ENCODE measurements at regions not wholly inside any gene's neighbourhood (a gene's known extent, or its start where the extent isn't known, plus 50 kb on each side); places are given as distances from the start of the nearest gene placed in this dataset.

DNA sequence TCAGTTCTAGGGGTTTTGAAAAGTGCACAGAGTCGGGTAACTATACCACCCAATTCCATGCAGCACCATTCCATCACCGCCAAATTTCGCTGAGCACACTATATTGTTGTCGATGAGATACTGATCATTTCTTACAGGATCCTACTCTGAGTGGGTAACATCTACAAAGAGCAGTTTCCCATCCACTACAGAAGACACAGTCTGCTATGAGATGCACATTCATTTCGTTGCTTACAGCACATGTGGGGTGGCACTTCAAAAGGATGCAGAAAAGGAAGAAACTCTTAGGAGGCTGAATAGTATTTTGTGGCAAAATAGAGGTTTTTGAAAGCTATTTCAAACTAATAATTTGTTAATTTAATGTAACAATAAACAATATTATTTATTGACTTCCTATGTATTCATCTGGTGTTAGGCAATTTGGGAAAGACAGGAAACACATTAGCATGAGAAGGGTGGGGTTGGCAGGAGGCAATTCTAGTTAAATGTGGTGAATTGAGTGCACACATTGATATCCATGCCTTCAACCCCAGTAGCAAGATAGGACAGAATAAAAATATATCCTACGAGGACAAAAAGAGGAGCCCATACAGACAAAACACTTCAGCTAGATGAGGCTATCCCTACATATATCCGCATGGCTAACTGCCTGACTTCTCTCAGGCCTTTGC is 186.8 kb upstream of the PARP11 start:
- H3K27ac ChIP-seq (ENCODE audit: low read depth, low read length): no peak overlapping the region
- H3K4me3 ChIP-seq (ENCODE audit: low read length): no peak overlapping the region
- no peak overlapping the region for H3K9ac ChIP-seq (ENCODE audit: low read length)
- no peaks in the 10 kb centered on the region for H3K27me3 ChIP-seq (ENCODE audit: control insufficient read depth, insufficient read depth, low read length)
- no peaks in the 10 kb centered on the region for H3K36me3 ChIP-seq (ENCODE audit: control insufficient read depth, insufficient read depth, low read length)
- no peaks in the 10 kb centered on the region for H3K4me1 ChIP-seq (ENCODE audit: control insufficient read depth, insufficient read depth, low read length)

DNA sequence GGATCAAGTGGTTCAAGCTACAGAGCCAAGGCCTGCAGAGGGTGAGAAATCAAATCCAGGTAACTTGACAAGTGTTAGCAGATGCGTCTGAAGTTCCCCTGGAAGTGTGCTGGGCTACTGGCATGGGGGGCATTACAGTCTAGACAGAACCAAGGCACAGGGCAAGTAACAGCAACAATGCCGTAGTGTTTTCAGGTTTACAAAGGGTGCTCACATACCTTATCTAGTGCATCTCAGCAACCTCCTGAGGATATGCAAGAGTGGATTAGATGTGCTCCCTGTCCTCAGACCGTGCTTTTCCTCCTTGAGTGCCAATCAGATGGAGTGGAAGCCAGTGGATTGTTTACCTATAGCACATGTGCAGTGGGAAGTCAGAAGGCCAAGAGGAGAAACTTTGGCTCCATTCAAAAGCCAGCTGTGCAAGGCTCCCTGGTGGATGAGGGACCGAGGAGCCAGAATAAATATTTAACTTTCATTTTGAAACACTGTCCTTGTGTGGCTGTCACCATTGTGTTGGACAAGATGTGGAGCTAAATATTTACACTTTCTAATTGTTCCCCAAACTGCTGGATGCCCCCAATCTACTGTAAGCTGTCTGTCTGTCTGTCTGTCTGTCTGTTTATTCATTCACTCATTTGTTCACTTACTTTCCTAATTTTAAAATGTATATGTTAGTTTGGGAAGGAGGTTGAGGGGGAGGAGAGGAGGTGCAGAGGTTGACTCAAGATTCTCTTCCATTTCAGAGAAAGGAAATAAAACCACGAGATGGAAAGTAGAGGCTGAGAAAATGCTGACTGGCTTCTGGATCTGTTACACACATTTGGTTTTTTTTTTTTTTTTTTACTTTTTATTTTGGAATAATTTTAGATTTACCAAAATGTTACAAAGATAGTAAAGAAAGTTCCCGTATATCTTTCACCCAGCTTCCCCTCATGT is 184.0 kb upstream of the PARP11 start:
- H3K36me3 ChIP-seq (ENCODE audit: control insufficient read depth, insufficient read depth, low read length): no peaks in the 10 kb centered on the region
- H3K4me1 ChIP-seq (ENCODE audit: control insufficient read depth, insufficient read depth, low read length): no peaks in the 10 kb centered on the region
- H3K9ac ChIP-seq (ENCODE audit: low read length): no peak overlapping the region
- no peak overlapping the region for H3K4me3 ChIP-seq (ENCODE audit: low read length)
- H3K27me3 ChIP-seq (ENCODE audit: control insufficient read depth, insufficient read depth, low read length): no peaks in the 10 kb centered on the region
- H3K27ac ChIP-seq (ENCODE audit: low read depth, low read length): no peak overlapping the region

DNA sequence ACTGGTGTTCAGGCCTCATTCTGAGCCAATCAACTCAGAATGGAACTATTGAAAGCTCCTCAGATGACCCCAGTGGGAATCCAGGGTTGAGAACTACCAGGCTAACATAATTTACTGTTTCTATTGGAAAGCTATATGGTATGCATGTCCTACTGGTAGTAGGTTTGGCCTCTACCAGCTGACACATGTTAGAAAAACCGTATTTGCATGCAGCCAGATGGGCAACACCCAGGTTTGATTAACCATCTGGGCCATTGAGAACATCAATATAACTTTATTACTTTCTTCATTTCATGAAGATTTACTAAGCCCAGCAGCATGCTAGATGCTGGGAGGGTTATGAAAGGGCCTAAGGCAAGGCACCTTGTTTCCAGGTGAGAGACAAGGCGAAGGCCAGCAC is 181.4 kb upstream of the PARP11 start:
- Histone ChIP-seq H3K9ac (ENCODE audit: low read length) (no peak overlapping the region), H3K4me3 (ENCODE audit: low read length) (no peak overlapping the region), H3K4me1 (ENCODE audit: control insufficient read depth, insufficient read depth, low read length) (no peaks in the 10 kb centered on the region), H3K27ac (ENCODE audit: low read depth, low read length) (no peak overlapping the region), H3K36me3 (ENCODE audit: control insufficient read depth, insufficient read depth, low read length) (no peaks in the 10 kb centered on the region), H3K27me3 (ENCODE audit: control insufficient read depth, insufficient read depth, low read length) (no peaks in the 10 kb centered on the region)

DNA sequence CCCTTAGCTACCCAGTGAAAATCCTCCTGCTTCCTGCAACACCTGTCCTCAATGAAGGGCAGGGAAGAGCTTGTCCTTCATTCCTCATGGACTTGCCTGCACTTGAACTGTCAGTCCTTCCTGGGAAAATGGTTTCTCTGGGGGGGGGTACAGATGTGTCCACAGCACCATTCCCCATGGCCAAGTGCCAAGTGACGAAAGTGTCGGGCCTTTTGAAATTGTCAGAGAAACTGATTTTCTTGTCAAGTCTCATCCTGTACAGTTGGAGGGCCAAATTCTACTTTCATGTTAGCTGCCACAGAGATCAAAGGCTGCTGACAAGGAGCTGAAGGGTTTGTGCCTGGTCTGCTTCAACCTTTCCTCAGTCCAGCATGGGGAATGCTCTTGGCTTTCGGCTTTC is 179.5 kb upstream of the PARP11 start:
- H3K4me1 ChIP-seq (ENCODE audit: control insufficient read depth, insufficient read depth, low read length): no peaks in the 10 kb centered on the region
- no peaks in the 10 kb centered on the region for H3K36me3 ChIP-seq (ENCODE audit: control insufficient read depth, insufficient read depth, low read length)
- no peak overlapping the region for H3K9ac ChIP-seq (ENCODE audit: low read length)
- H3K4me3 ChIP-seq (ENCODE audit: low read length): no peak overlapping the region
- no peak overlapping the region for H3K27ac ChIP-seq (ENCODE audit: low read depth, low read length)
- no peaks in the 10 kb centered on the region for H3K27me3 ChIP-seq (ENCODE audit: control insufficient read depth, insufficient read depth, low read length)

DNA sequence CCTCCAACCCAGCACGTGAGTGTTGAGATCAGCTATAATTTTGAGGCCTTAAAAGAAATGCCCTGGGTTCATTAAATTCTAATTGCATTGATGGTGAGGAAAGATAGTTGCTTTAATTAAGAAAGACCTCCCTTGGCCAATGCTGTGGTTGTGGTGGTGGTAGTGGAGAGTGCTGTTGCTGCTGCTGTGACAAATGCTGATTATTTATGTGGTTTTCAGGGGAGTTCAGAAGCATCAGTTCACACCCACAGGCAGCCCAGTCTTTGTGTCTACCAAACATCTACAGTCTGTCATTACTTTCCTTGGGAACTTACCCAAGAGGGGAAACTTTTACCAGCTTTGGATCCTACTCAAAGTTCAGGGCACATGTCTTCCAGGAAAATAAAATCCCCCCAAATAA is 178.4 kb upstream of the PARP11 start:
- Histone ChIP-seq H3K9ac (ENCODE audit: low read length) (no peak overlapping the region), H3K27me3 (ENCODE audit: control insufficient read depth, insufficient read depth, low read length) (no peaks in the 10 kb centered on the region), H3K36me3 (ENCODE audit: control insufficient read depth, insufficient read depth, low read length) (no peaks in the 10 kb centered on the region), H3K27ac (ENCODE audit: low read depth, low read length) (no peak overlapping the region), H3K4me3 (ENCODE audit: low read length) (no peak overlapping the region), H3K4me1 (ENCODE audit: control insufficient read depth, insufficient read depth, low read length) (no peaks in the 10 kb centered on the region)

DNA sequence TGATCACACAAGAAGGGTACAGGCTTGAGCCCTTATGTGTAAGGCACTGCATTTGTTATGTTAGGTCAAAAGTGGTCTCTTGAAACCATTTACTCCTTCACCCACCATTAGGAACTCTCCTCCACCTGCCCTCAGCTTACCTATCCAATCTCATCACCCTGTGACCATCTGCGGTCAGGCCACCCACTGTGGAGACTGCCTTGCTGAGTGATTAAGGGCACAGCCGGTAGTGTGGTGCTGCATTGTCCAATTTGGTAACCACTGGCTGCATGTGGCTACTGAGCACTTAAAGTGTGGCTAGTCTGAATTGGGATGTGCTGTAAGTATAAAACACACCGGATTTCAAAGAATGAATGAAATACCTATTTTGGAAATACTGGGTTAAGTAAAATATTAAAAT is 177.1 kb upstream of the PARP11 start:
- H3K4me3 ChIP-seq (ENCODE audit: low read length): no peak overlapping the region
- H3K9ac ChIP-seq (ENCODE audit: low read length): no peak overlapping the region
- no peaks in the 10 kb centered on the region for H3K27me3 ChIP-seq (ENCODE audit: control insufficient read depth, insufficient read depth, low read length)
- H3K27ac ChIP-seq (ENCODE audit: low read depth, low read length): no peak overlapping the region
- H3K36me3 ChIP-seq (ENCODE audit: control insufficient read depth, insufficient read depth, low read length): no peaks in the 10 kb centered on the region
- H3K4me1 ChIP-seq (ENCODE audit: control insufficient read depth, insufficient read depth, low read length): no peaks in the 10 kb centered on the region

DNA sequence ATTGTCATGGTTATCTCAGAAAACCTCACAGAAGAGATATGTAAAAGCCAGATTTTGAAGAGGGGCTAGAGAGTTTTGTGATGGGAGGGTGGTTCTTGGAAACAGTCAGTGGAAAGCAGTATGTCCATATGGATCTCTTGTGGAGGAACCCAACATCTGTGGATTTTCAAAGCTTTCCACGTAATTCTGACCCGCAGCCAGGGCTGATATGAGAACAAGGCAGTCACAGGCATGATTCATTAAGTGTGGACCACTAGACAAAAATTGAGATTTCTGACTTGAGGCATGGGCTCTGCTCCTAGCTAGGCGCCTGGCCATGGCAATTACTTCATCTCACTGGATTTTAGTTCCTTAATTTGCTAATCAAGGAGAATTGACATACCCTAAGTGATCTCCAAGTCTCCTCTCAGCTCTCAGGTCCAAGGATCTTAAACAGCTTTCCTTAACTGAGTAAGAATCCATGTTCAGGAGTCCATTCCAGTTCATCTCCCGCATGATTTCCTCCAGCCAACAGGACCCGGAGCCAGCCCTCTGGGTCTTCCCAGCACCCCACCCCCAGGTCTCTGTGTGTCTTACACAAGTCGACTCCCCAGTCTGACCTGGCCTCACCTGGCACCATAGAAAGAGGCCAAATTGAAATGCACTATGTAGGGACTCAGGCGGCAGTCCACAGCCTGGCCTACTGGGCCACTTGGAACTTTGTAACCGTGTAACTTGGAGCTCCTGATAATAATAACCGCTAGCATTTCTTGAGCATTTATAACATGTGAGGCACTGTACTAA is 176.3 kb upstream of the PARP11 start:
- Histone ChIP-seq H3K27me3 (ENCODE audit: control insufficient read depth, insufficient read depth, low read length) (no peaks in the 10 kb centered on the region), H3K4me1 (ENCODE audit: control insufficient read depth, insufficient read depth, low read length) (no peaks in the 10 kb centered on the region), H3K27ac (ENCODE audit: low read depth, low read length) (no peak overlapping the region), H3K36me3 (ENCODE audit: control insufficient read depth, insufficient read depth, low read length) (no peaks in the 10 kb centered on the region), H3K4me3 (ENCODE audit: low read length) (no peak overlapping the region), H3K9ac (ENCODE audit: low read length) (no peak overlapping the region)

DNA sequence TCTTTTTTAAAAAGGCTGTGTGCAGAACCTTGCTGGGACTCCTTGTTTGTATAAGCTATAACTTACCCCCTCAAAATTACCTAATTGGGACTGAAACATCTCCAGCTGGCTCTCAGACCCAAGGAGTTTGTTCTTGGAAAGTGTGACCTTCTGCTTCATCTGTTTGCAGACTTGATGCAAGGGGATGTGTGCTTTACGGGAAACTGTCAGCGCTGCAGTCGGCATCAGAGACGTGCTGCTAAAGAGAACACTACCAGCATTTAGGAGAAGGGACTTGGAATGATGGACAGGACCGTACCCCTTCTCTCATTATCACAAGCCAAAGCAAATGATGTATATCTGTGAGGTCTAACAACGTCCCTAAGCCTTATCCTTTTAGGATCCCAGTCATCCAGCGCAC is 174.2 kb upstream of the PARP11 start:
- no peaks in the 10 kb centered on the region for H3K27me3 ChIP-seq (ENCODE audit: control insufficient read depth, insufficient read depth, low read length)
- no peak overlapping the region for H3K27ac ChIP-seq (ENCODE audit: low read depth, low read length)
- H3K36me3 ChIP-seq (ENCODE audit: control insufficient read depth, insufficient read depth, low read length): no peaks in the 10 kb centered on the region
- no peak overlapping the region for H3K9ac ChIP-seq (ENCODE audit: low read length)
- H3K4me3 ChIP-seq (ENCODE audit: low read length): no peak overlapping the region
- H3K4me1 ChIP-seq (ENCODE audit: control insufficient read depth, insufficient read depth, low read length): no peaks in the 10 kb centered on the region

DNA sequence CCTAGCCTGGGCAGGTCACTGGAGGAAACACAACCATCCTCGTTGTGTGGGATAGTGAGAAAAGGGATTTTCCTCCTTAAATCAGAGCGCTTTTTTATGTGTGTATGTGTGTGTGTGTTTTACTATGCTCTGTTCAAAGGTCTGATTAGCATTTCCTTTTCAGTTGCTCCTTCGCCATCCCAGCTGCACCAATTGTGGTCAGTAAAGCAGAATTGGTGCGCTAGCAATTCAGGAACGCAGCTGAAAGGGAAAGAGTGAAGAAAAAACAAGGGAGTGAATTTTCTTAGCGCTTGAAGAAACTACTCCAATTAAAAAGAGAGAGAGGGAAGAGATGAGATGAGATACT is 173.3 kb upstream of the PARP11 start:
- Histone ChIP-seq H3K4me1 (ENCODE audit: control insufficient read depth, insufficient read depth, low read length) (no peaks in the 10 kb centered on the region), H3K27me3 (ENCODE audit: control insufficient read depth, insufficient read depth, low read length) (no peaks in the 10 kb centered on the region), H3K36me3 (ENCODE audit: control insufficient read depth, insufficient read depth, low read length) (no peaks in the 10 kb centered on the region), H3K4me3 (ENCODE audit: low read length) (no peak overlapping the region), H3K27ac (ENCODE audit: low read depth, low read length) (no peak overlapping the region), H3K9ac (ENCODE audit: low read length) (no peak overlapping the region)

DNA sequence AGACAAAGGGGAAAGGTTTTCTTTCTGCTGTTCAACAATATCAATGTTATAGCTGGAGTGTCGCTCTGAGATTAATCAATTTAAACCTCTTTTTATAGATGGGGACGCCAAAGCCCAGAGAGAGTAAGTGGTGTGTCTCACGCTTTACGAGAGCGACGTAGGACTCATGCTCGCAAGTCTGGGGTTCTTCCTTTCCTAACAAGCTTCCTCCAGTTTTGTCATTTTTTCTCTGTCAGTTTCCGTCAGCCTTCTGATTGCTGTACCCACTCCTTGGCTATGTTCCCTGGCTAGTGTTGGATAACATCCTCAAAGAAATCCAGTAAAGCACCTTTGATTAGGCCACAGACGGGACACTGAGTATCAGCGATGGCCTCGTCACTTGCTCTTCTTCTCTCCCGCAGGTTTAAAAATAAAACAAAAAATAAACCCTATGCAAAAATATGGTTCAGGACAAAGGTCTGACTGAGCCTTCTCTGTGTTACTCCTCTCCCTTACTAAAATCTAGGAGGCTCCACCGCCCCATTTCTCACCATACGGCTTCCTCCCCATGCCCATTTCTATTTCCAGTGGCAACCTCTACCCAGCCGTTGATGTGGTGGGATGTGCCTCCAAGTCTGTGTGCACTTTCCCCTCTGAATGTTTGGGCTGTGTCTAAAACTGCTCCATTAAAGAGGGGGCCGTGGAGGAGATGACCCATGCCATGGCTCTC is 172.7 kb upstream of the PARP11 start:
- Histone ChIP-seq H3K4me1 (ENCODE audit: control insufficient read depth, insufficient read depth, low read length) (no peaks in the 10 kb centered on the region), H3K27ac (ENCODE audit: low read depth, low read length) (no peak overlapping the region), H3K9ac (ENCODE audit: low read length) (no peak overlapping the region), H3K4me3 (ENCODE audit: low read length) (no peak overlapping the region), H3K36me3 (ENCODE audit: control insufficient read depth, insufficient read depth, low read length) (no peaks in the 10 kb centered on the region), H3K27me3 (ENCODE audit: control insufficient read depth, insufficient read depth, low read length) (no peaks in the 10 kb centered on the region)

DNA sequence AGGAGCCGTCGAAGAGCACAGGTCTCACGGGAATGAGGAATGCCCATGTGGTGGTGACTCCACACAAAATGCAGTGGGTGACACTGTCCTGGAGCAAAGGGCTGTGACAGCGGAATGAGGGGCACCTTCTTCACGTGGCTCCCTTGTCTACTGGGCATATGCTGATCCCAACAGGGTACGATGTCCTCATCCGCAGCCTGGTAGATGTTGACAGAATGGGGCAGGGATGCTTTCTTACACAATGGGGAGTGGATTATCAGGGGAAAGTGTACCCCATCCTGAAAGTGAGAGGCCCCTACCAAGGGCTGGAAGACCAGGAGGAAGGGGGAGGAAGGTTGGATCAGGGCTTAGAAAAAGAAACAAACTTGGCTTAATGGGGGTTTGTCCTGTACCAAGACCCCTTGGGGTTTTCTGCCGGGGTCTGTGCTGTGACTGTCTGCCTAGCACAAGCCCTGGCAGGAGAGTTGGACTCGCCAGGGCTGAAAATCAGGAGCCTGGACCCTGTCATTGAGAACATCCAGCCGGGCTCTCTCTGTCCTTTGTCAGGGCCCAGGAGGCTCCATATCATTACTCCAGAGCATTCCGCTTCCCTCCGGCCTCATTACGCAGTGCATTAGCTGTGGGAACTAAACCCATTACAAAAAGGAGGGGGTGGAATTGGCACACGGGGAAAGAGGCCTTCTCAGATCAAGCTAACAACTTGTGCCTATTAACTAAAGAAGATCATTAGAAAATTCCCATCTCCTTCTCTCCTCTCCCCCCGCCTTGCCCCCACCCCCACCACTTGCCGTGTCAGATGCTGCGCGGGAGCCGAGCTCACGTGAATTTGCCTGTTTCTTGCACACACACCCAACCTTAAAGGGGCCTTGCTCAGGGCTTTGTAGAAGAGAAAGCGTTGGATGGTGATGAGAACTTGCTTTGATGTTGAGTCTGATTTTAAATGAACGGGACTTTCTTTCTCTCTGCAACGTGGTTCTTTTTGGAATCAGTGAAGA is 171.8 kb upstream of the PARP11 start:
- Histone ChIP-seq H3K9ac (ENCODE audit: low read length) (no peak overlapping the region), H3K27me3 (ENCODE audit: control insufficient read depth, insufficient read depth, low read length) (no peaks in the 10 kb centered on the region), H3K4me3 (ENCODE audit: low read length) (no peak overlapping the region), H3K36me3 (ENCODE audit: control insufficient read depth, insufficient read depth, low read length) (no peaks in the 10 kb centered on the region), H3K27ac (ENCODE audit: low read depth, low read length) (no peak overlapping the region), H3K4me1 (ENCODE audit: control insufficient read depth, insufficient read depth, low read length) (no peaks in the 10 kb centered on the region)

Measured in rectal smooth muscle tissue (tissue), 1 donor.